GM10266 (cell line): ENCODE measurements at regions not wholly inside any gene's neighbourhood (a gene's known extent, or its start where the extent isn't known, plus 50 kb on each side); places are given as distances from the start of the nearest gene placed in this dataset.

Source experiments
- DNase-seq: peaks from one replicate; pipeline ENCODE4 v3.0.0; 2012; ENCODE audit errors: extremely low spot score
- TF ChIP-seq, protein P1 (sequence below): IDR thresholded peaks from 2 replicates; pipeline ENCODE4 v1.5.1; 2012; ENCODE audit warnings: mild to moderate bottlenecking, low read depth; ENCODE audit not compliant: control insufficient read depth, insufficient read depth; ENCODE audit errors: missing control alignments

- TF ChIP-seq, protein P1, sequence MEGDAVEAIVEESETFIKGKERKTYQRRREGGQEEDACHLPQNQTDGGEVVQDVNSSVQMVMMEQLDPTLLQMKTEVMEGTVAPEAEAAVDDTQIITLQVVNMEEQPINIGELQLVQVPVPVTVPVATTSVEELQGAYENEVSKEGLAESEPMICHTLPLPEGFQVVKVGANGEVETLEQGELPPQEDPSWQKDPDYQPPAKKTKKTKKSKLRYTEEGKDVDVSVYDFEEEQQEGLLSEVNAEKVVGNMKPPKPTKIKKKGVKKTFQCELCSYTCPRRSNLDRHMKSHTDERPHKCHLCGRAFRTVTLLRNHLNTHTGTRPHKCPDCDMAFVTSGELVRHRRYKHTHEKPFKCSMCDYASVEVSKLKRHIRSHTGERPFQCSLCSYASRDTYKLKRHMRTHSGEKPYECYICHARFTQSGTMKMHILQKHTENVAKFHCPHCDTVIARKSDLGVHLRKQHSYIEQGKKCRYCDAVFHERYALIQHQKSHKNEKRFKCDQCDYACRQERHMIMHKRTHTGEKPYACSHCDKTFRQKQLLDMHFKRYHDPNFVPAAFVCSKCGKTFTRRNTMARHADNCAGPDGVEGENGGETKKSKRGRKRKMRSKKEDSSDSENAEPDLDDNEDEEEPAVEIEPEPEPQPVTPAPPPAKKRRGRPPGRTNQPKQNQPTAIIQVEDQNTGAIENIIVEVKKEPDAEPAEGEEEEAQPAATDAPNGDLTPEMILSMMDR = no peak
- DNase-seq = no peak
Observed at GRCh38 chr2:34093790-34094189, 494.7 kb upstream of the FAM98A start.

DNA sequence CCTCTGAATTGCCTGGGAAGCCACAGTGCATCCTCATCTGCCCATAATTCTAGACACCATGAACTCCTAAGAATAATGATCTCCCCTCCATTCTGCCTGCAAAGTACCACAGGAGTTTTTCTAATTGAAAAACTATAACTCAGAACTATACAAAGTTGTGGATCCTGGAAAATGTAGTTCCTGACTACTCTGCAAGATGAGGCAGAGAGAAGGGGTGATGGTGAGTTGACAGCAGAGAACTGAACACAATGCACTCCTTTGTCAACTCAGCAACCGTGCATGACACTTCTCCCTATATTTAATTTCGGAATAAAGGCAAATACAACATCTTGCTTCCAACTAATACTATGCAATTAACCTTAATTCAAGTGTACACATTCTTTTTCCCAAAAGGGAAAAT, 471.1 kb upstream of the FAM98A start:
- DNase-seq = no peak
- TF ChIP-seq, protein P1 = no peak

DNA sequence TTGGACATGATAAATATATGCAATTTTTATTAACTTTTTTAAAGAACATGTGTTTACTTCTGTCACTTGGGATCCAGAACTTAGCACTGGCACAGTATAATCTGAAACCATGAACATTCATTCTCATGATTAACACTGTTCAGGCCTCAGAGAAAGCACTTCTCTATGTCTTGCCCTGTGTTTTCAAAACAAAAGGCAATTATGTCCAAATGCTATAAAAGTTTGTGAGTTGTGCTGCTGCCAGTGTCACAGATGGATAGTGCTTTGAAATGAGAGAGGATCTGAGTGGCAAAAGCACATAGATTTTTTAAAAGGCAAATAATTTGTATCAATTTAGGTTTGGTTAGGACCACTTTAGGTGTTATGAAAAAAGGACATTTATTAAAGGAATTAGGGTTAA, 470.5 kb upstream of the FAM98A start:
- DNase-seq = no peak
- TF ChIP-seq, protein P1 = no peak

DNA sequence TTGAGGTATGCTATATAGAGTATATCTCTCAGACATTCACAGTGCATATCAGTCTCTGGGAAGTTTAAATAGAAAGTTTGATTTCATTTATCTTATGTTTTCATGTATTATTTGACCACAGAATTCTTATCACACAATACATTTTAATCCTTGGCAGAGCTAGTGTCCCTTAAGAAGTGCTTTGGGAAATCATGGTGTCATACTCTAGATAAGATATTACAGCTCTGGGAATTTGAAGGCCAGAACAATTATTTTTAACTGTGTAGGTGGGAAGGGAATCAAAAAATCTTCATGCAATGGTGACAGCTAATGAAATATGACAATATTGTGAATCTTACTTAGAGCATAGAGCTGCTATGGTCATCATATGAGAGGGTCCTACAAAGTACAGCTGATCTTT, 451.3 kb upstream of the FAM98A start:
- DNase-seq = no peak
- TF ChIP-seq, protein P1 = no peak

- no peak for DNase-seq
- TF ChIP-seq, protein P1 = no peak
Observed at GRCh38 chr2:34045101-34045655, 446.1 kb upstream of the FAM98A start.

- DNase-seq = no peak
- TF ChIP-seq, protein P1 = no peak
Observed at GRCh38 chr2:34037886-34038285, 438.8 kb upstream of the FAM98A start.

GRCh38 chr2:34037157-34037556, 438.1 kb upstream of the FAM98A start:
- TF ChIP-seq, protein P1 = no peak

More at GRCh38 chr2:34037157-34037556, 438.1 kb upstream of the FAM98A start:
- DNase-seq = no peak
